Right lobe of liver (tissue), 4 donors: ENCODE measurements at regions not wholly inside any gene's neighbourhood (a gene's known extent, or its start where the extent isn't known, plus 50 kb on each side); places are given as distances from the start of the nearest gene placed in this dataset.

Experiments used
- CTCF ChIP-seq, 4 donors: fragments of 200-600 bp in 3 of 4; fragments of 450-650 bp in 1 of 4; IDR thresholded peaks; one replicate each; pipeline versions ENCODE4 v1.5.1 to v1.8.0; 2016 to 2022; ENCODE audit warnings: antibody characterized with exemption in 4 of 4, mild to moderate bottlenecking in 2 of 4
- POLR2A ChIP-seq: fragments of 450-650 bp; IDR thresholded peaks from one replicate; pipeline ENCODE4 v1.6.1; 2017; ENCODE audit warnings: antibody characterized with exemption, mild to moderate bottlenecking
- donor health status: DM: no; HTN: no; CAD: no.
- donor health status: DM: no; HTN: no; CAD: no.
- donor health status: DM: no; HTN: yes; CAD: no.

GRCh38 chr20:60138256-60139220 is 180.3 kb downstream of the CDH26 start:
- TF ChIP-seq CTCF (IDR thresholded peaks at IDR 0.05), result no peak
- peak; percentile 41 for TF ChIP-seq POLR2A
